Mucosa of descending colon (tissue), 3 donors: ENCODE measurements at regions not wholly inside any gene's neighbourhood (a gene's known extent, or its start where the extent isn't known, plus 50 kb on each side); places are given as distances from the start of the nearest gene placed in this dataset.

Source experiments
- ATAC-seq: fragments of 200-7000 bp; cut with Tn5 transposase; one replicate; pipeline ENCODE4 v1.9.1; 2020; ENCODE audit warnings: mild to moderate bottlenecking, moderate library complexity
- DNase-seq, 3 donors: peaks; one replicate each; pipeline ENCODE4 v3.0.0-alpha.2; 2020
- H3K36me3 ChIP-seq: fragments of 200-600 bp; one replicate; pipeline ENCODE4 v1.8.0; 2021; ENCODE audit warnings: low read depth, mild to moderate bottlenecking
- H3K4me1 ChIP-seq: fragments of 200-600 bp; one replicate; pipeline ENCODE4 v1.8.0; 2021; ENCODE audit warnings: low read depth, mild to moderate bottlenecking
- H3K4me3 ChIP-seq: fragments of 200-600 bp; one replicate; pipeline ENCODE4 v1.8.0; 2021; ENCODE audit warnings: mild to moderate bottlenecking
- H3K9me3 ChIP-seq: fragments of 200-600 bp; one replicate; pipeline ENCODE4 v1.8.0; 2021; ENCODE audit warnings: mild to moderate bottlenecking
- CTCF ChIP-seq: fragments of 200-600 bp; IDR thresholded peaks from one replicate; pipeline ENCODE4 v1.8.0; 2022; ENCODE audit warnings: antibody characterized with exemption, mild to moderate bottlenecking
- intact Hi-C, 2 donors: fragments of 100-400 bp; cut with DNase I in 1 of 2; cut with micrococcal nuclease in 1 of 2; formaldehyde crosslinking; loops; one replicate each; pipeline versions ENCODE4 v1.11.0 to v1.11.1; 2022; cut with DNase I, micrococcal nuclease
- donor health status: DM: no; HTN: no; CAD: no; lungs with moderate emphysema.
- donor health status: DM: no; HTN: no; CAD: no.
- donor health status: DM: no; HTN: yes; CAD: no.

- Histone ChIP-seq H3K4me1 (no peaks in the 10 kb centered on the region), H3K9me3 (no peaks in the 10 kb centered on the region), H3K4me3 (no peak overlapping the region), H3K36me3 (no peaks in the 10 kb centered on the region)
- ATAC-seq, result no peak
- DNase-seq, result no peak
- intact Hi-C loops, result no loop called here
- TF ChIP-seq CTCF, result no peak
These were observed 55.8 kb upstream of the MAFB start for GRCh38 chr20:40744818-40745175.

GRCh38 chr20:40746251-40746650, 57.2 kb upstream of the MAFB start:
- no peak for ATAC-seq
- H3K9me3 ChIP-seq, result no peaks in the 10 kb centered on the region
- no peaks in the 10 kb centered on the region for H3K36me3 ChIP-seq
- TF ChIP-seq CTCF, result no peak
- no peaks in the 10 kb centered on the region for H3K4me1 ChIP-seq
- H3K4me3 ChIP-seq, result no peak overlapping the region
- DNase-seq, result no peak
- intact Hi-C loops, result no loop called here

GRCh38 chr20:40748182-40748581, 59.1 kb upstream of the MAFB start:
- ATAC-seq (no peak), DNase-seq (no peak)
- no peaks in the 10 kb centered on the region for H3K9me3 ChIP-seq
- intact Hi-C loops, result no loop called here
- no peaks in the 10 kb centered on the region for H3K4me1 ChIP-seq
- TF ChIP-seq CTCF, result no peak
- no peaks in the 10 kb centered on the region for H3K36me3 ChIP-seq
- no peak overlapping the region for H3K4me3 ChIP-seq

- no peak for TF ChIP-seq CTCF
- intact Hi-C loops, result no loop called here
- ATAC-seq, result no peak
These were observed 61.0 kb upstream of the MAFB start for GRCh38 chr20:40749985-40750506.

GRCh38 chr20:40750541-40751035, 61.6 kb upstream of the MAFB start:
- DNase-seq, result no peak
- Histone ChIP-seq H3K9me3 (no peaks in the 10 kb centered on the region), H3K36me3 (no peaks in the 10 kb centered on the region), H3K4me3 (no peak overlapping the region), H3K4me1 (no peaks in the 10 kb centered on the region)
- intact Hi-C loops, result no loop called here
- no peak for ATAC-seq
- no peak for TF ChIP-seq CTCF

More at GRCh38 chr20:40749985-40750506, 61.0 kb upstream of the MAFB start:
- no peak for DNase-seq
- Histone ChIP-seq H3K36me3 (no peaks in the 10 kb centered on the region), H3K9me3 (no peaks in the 10 kb centered on the region), H3K4me3 (no peak overlapping the region), H3K4me1 (no peaks in the 10 kb centered on the region)

GRCh38 chr20:40753472-40753871, 64.4 kb upstream of the MAFB start:
- no peak overlapping the region for H3K4me3 ChIP-seq
- DNase-seq (no peak), ATAC-seq (no peak)
- intact Hi-C loops, result no loop called here
- TF ChIP-seq CTCF, result no peak
- no peaks in the 10 kb centered on the region for H3K4me1 ChIP-seq
- no peaks in the 10 kb centered on the region for H3K9me3 ChIP-seq
- no peaks in the 10 kb centered on the region for H3K36me3 ChIP-seq
